GM18868 (cell line): ENCODE measurements at regions not wholly inside any gene's neighbourhood (a gene's known extent, or its start where the extent isn't known, plus 50 kb on each side); places are given as distances from the start of the nearest gene placed in this dataset.

ENCODE experiments used
- ATAC-seq: cut with Tn5 transposase; IDR thresholded peaks from one replicate; pipeline ENCODE4 v1.9.1; 2021; ENCODE audit warnings: mild to moderate bottlenecking, moderate library complexity; ENCODE audit not compliant: unreplicated experiment

DNA sequence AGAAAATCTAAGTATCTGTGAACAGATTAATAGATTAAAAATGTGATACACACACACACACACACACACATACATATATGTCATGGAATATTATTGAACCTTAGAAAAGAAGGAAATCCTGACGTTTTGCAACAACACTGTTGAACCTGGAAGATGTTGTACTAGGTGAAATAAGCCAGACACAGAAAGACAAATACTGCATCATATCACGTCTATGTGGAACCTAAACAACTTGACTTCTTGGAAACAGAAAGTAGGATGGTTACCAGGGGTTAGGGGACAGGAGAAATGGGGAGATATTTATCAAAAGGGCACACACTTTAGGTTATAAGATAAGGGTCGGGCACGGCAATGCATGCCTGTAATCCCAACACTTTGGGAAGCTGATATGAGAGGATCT is 698.4 kb upstream of the ID2 start:
- no peak for ATAC-seq

DNA sequence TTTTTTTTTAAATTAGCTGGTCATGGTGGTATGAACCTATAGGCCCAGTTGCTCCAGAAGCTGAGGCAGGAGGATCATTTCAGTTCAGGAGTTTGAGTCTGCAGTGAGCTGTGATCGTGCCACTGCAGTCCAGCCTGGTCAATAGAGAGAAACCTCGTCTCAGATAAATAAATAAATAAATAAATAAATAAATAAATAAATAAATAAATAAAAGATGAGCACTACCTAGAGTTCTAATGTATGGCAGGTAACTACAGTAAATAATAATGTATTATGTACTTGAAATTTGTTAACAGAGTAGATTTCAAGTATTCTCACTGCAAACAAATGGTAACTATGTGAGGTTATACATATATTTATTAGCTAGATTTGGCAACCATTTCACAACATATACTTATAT is 697.9 kb upstream of the ID2 start:
- ATAC-seq = no peak

DNA sequence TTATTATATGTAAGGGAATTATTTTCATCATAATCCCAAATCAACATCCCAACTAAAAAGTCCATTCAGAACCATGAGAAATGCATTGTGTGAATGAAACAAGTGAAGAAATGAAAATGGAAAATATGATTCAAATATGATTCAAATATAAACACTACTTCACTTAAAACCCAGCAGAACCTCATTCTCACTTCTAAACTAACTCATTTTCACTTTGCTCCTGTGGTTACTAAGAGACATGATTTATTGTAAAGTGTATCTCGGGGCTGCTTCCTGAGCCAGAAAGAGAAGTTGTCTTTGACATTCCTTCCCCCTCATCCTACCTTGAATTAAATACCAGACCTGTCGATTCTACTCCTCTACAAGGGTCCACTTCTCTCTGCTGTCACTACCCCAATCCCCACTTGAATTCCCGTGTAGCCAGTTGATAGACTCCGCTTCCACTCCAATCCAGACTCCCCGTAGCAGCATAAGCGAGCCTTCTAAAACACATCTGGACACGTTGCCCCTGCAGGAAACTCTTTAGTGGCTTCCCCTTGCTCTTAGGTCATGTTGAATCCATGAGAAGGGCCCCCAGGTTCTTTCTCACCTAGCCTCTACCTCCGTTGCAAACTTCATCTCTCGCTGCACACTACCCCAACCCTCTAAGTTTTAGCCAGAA is 697.0 kb upstream of the ID2 start:
- no peak for ATAC-seq

DNA sequence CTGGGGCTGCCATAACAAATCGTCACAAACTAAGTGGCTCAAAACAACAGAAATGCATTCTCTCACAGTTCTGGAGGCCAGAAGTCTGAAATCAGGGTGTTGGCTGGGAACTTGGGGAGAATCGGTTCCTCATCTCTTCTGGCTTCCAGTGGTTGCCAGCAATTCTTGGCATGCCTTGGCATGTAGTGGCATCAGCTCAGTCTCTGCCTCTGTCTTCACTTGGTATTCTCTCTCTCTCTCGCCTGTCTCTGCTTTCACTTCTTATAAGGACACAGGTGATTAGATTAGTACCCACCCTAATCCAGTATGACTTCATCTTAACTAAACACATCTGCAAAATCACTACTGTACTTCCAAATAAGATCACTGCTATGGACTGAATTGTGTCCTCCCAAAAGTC is 695.4 kb upstream of the ID2 start:
- no peak for ATAC-seq

DNA sequence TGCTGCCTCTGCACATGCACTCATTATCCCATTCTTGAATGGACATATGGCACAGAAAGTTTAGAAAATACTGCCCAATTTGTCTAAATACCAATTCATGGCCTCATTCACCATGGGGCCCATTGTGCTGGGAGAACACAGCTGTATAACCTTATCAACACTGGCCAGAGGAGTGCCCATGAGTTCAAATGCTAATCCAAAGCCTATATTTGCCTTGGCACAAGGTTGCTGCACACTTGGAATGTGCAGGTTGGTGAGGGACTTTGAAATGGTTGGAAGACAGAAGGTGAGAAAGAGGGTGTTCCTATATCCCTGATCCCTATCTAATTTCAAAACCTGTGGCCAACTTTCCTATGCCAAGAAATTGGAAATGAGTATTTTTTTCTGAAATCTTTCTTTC is 693.9 kb upstream of the ID2 start:
- ATAC-seq = no peak

DNA sequence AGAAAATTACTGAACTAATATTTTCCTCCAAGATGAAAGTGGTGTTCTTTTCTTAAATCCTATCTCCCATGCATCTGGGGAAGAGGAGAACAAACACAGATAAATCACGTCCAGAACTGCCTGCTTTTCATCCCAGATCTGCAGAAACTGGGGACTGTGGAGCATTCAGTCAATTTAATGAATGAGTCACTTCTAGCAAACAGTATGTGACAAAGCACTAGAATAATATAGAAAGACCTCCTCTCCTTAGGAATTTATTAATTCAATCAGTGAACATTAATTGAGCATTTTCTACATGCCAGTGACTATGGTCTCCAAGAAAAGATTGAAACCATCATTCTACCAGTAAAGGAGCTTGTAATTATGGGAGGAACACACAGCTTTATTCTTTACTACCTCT is 693.4 kb upstream of the ID2 start:
- ATAC-seq = no peak

DNA sequence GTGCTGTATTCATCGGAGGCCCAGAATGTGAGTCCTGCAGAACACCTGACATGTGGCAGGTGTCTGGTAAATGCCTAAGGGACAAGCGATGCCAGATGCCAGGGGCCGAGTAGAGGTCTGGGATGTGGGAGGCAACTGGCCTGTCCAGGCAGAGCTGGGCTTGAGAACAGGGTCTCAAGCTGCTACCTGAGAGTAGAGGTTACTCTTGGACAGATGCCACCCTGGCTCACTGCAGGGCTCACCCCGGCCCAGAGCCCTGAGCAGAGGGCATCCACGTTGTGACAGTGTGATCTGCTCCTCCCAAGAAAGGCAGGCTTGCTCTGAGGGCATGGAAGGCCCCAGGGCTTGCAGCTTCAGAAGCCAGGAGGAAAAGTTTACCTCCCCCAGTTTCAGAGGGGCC is 692.0 kb upstream of the ID2 start:
- no peak for ATAC-seq

DNA sequence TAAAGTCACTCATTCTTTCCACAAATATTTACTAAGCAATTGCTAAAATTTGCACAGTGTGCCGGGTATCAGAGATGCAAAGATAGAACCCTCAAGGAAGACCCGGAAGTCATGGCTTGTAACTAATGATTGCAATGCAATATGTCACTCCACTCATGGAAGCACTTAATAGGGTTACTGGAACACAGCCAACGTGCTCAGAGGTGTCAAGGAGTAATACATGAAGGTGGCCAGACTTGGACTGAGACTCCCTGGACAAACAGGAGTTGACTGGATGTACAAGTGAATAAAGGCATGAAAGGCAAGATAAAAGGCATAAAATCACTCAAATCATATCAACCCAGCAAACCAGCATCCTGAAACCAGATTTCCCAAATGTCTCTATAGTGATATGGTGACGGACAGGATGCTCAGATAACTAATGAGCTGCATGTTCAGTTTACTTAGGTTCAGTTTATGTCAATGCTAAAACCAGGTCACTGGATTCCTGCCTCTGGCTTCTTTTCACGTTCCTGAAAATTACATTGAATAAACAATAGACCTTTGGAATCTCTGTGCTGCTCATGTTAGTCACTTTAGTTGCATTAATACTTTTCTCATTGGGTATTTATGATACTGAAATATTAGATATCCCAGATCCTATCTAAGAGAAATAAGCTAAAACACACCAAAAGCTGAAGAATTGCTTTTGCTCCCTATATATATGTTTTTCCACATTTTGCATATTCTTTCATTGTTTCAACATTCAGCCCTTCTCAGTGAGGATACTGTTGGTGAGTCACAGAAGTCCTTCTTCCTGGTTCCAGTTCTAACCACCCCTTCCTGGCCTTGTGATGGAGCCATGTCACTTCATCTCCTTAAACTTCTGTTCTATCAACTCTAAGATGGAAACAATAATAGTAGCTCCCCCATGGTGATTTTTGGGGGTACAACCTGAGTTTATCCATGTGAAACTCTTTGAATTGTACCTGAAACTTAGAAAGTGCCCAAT is 688.9 kb upstream of the ID2 start:
- no peak for ATAC-seq

DNA sequence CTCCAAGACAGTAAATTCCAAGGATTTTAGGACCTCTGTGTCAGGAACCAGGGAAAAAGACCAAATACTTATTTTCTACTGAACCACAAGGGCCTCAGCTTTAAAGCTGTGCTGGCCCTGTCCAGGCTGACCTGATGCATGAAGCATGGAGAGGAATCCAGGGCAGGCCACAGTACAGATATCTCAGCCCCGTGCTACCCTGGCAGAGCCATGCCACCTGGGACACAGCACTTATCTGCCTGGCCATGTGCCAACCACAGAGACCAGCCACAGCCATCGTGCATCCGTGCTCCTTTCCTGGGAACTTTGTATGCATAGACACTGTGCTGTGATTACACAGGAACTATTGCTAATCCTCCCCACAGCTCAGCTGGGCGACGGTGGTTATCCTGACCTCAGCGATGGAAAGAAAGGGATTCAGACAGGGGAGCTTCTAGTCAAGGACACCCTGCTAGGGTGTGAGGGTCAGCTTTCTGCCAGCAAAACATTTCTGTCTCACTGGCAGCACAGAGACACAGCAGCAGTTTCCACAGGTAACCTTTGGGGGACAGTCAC is 687.4 kb upstream of the ID2 start:
- ATAC-seq = no peak

DNA sequence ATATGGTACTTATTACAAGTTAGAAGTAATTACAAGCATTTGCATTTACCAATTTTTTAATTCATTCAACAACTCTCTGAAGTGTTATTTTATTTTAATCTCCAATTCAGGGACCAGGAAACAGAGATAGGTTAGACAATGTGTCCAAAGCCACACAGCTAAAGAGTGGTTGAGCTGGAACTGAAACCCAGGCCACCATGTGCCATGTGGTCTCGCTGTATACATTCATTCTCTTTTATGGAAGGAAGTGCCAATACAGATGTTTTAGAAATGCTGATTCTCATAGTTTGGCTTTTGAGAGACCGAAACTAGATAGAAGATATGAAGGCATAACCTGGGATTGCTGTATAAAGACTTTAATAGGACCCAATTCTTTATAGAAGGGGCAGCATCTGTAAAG is 684.6 kb upstream of the ID2 start:
- no peak for ATAC-seq

DNA sequence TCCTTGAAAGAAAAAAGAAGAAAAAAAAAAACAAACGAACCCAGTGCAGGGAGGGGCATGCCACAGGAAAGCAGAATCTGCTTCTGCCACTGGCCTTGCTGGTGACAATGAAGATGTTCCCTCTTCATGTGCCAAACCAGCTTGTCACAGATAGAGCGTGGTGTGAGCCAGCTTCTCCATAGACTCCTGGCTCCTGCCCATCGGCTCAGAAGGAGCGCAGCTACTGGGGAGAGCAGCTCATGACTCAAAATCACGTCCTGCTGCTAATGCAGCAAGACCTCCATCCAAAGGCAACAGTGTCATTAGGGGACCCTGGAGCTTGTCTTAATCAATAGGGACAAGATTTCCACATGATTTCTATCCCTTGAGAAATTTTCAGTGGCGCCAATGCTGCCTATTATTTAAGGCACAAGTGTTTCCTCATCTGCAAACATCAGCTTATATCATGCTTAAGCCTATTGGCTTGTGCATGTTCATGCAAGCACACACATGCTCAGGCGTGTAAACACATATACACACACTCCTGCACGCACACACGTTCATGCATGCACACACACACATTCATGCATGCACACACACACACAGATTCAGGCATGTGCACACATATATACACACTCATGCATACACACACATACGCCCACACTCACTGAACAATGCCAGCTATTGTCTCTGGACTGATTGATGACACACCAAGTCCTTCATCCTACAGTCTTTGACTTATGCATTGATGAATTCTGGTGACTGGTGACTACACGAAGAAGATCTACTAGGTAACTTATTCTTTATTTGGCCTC is 682.0 kb upstream of the ID2 start:
- ATAC-seq = no peak

DNA sequence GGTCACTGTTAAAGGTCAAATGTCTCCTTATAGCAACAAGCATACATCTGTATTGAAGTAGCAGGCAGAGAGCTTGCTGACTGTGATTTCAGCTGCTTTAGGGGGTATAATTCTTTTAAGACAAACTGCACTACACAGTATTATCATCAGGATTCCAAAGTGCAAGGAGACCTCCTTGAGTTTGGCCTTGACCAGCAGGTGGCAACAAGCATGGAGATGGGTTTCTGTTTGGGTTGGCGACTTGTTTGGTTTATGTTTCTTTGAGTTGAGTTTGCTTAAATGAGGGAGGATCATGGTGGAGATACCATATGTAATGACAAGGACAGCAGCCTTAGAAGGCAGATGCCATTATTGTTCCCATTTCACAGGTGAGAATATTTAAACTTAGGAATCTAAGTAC is 681.0 kb upstream of the ID2 start:
- no peak for ATAC-seq

DNA sequence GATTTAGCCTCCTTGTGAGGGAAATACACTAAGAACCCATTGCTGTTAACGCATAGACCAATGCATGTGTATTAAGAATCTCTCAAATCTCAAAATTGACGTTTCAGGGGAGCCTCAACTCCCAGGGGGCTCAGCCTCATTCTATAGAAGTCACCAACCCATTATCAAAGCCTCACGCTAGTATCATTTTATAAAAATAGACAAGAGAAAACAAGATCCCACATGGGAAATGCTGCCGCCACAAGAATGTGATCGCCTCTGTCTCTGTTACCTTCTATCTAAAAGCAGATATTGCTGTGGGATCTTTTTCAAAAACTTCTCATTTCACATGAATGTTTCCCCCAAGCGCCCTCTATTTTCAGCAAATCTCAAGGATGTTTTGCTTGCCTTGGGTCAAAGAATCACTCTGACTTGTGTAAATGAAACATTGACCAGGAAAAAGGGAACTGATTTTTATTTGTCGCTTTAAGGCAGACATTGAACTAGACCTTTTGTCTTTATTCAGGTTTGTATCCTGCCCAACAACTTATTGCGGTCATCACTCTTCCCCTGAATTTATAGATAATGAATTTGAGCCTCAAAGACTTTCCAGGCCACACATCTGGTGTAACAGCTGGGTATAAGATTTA is 679.0 kb upstream of the ID2 start:
- ATAC-seq = no peak

DNA sequence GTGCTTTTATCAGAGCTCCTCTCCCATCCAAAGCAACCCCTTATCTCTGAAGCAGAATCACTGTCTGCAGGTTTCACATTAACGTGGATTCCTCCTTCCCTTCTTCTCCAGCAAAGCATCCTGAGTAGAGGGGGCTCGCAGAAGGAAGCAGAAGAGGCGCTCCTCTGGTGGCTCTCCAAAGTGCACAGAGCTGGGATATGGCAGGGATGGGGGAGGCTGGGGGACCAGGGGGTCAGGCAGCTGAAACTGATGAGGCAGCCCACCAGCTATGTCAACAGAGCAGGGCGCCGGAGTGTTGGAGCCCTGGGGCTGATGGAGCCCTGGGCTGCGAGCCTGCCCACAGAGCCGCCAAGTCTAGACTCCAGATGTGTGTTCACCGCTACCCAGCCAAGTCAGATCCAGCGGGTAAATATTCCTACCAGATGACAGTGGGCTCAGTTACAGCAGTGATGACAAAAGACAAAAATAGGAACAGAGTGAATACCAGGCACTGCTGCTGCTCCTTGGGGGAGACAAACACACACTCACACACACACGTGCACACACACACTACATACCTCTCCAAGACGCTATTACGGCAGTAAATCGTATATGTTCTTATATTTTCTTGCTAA is 678.3 kb upstream of the ID2 start:
- ATAC-seq = no peak

DNA sequence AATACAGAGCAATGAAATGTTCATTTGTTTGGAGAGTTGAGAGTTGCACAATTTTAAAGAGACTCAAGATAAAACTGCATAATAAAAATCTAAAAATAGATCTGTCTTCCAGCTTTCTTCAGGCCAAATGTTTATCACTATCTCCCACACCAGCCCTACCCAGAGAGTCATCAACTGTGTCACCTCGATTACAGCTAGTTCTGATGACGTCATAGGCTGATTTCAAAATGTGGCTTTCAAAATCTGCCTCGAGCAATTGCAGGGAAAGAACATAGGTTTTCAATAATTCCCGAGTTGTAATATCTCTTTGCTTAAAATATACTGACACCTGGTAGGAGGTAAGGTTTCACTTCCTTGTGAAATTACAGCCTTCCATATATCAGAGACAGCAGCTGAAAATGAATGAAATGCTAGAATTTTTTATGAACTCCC is 677.6 kb upstream of the ID2 start:
- no peak for ATAC-seq

DNA sequence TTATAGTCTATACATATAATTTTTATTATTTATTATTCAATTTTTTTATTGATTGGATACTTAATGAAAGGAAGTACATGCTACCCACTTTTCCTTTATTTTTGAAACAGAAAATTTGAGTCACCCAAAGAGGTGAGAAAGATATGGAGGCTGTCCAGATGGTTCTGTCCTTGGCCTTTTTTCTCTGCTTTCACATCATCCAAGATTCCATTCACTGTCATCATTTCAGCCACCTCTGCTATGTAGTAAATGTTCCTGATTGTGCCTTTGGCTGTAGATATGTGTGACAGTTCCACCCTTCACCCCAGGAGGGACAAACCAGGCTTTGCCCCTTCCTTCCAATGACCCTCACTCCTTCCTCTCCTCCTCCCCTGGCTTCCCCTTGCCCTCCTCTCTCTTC is 675.7 kb upstream of the ID2 start:
- ATAC-seq = no peak

DNA sequence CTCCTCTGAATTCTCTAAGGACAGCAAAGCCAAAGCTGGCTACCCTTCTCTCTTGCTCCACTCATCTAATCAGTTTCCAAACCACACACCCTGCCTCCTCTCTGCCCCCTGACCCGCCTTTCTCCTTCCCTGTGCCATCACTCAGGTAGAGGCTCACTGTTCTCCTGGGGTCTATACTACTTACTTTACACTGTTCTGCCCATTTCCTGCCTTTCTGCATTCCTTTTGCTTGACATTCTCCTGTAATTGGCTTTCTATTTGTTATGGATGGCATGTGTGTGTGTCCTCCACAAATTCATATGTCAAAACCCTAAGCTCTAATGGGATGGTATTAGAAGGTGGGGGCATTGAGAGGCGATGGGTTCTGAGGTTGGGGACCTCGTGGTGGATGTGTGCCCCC is 675.2 kb upstream of the ID2 start:
- no peak for ATAC-seq

DNA sequence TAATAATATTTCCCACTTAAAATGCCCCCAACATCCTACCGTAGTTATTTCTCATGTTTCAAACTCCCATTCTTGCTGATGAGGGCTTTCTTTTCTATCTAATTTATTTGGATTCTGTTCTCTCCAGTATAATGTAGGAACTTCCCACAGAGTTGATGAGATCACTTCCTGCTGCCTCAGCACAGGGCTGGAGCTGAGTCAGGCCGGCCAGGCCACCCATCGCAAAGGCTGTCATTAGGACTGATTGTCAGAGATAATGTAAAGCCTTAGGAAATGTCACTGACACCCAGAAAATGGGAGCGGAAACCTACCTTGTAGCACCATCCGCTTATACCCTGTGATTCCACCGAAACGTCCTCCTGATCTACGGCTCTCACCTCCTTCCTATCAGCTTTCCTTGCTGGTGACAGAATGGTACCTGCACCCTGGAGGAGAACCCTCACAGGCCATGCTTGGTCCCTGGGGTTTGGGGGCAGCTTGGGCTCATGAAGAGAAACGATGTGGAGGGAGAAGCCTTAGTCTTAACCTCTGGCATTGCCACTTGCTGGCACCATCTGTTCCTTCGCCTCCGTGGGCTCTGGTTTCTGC is 672.8 kb upstream of the ID2 start:
- ATAC-seq = no peak

DNA sequence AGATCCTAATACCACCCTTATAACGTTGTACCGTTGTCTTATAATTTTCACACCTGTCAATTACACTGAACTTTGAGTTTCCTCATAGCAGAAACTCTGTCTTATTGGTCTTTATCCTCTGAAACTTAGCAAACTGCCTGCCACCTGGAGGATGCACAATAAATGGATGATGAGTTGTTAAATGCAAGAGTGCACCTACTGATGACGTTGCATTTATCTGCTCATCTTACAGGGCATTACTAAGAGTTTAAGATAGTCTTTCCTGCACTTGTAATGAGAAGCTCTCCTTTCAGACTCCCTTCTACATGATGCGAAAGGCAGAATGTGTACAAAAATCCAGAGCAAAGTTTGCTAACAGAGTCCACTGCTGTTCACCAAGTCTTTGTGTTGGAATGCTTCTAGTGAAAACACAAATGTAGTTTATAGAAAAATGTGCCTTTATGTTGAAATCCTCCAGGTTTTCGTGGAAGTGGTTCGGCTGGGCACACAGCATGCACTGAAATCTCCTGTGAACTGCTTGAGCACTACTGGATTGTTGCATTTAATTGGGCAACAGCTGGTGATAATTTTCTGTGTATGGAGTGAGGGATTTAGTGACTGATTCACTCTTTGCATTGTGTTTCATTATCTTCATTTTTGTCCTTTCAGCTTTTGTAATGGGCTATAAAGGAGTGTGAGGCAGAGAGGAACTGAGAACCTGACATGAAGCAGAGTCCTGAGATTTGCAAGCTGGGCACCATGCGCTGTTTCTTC is 665.8 kb upstream of the ID2 start:
- ATAC-seq = no peak
